ENCODE measurements at regions not wholly inside any gene's neighbourhood (a gene's known extent, or its start where the extent isn't known, plus 50 kb on each side); places are given as distances from the start of the nearest gene placed in this dataset.

DNA sequence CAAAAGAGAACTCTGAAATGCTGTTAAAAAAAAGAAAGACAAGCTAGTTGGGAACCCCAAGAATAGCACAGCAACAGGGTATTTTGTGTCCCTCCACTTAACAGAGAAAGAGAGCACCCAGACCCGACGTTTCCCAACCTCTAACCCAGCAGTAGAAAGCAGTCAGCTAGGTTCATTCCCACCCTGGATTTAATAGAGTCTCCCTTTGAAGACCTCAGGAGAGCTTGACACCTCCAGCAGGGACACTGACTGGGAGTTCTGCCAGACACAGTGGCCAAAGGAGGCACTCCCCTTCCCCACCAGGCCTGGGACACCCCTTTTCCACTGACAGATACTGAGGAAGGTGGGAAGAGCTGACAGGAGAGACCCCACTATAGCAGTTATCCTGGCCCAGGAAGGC, 337.5 kb upstream of the MSX2 start:
- H4K20me1 ChIP-seq (ENCODE audit: insufficient read depth, low read length): no peaks in the 10 kb centered on the region
- no peaks in the 10 kb centered on the region for H3K9me3 ChIP-seq (replicated peaks in 1 of 2; ENCODE audit: control insufficient read depth in 1 of 2, insufficient read depth in 1 of 2, low read length in 2 of 2)
- WGBS (ENCODE audit: insufficient coverage): 50% methylated on average over 2 of the region's 2 CpGs
- no peak overlapping the region for H3K27ac ChIP-seq (ENCODE audit: low read depth in 1 of 2, low read length in 2 of 2)
- no peak overlapping the region for H2AFZ ChIP-seq (ENCODE audit: insufficient read depth, low read depth, low read length, poor library complexity, severe bottlenecking)
- Mint-ChIP-seq H3K4me1 (no peaks in the 10 kb centered on the region), H3K27me3 (ENCODE audit: low read depth in 3 of 3) (peaks cover 3 to 16% (median 10%) of the 10 kb centered on the region in 3 donors), H3K27ac (no peak overlapping the region), H3K9me3 (peaks cover 0 to 6% (median 0%) of the 10 kb centered on the region in 7 donors), H3K36me3 (no peaks in the 10 kb centered on the region), H3K4me3 (no peak overlapping the region)
- no peaks in the 10 kb centered on the region for H3K79me2 ChIP-seq (ENCODE audit: insufficient read depth, low read length)
- DNase-seq: no peak
- H3K4me3 ChIP-seq (replicated peaks in 1 of 3; ENCODE audit: low read depth in 2 of 3, low read length in 3 of 3): no peak overlapping the region
- TF ChIP-seq, protein P1, sequence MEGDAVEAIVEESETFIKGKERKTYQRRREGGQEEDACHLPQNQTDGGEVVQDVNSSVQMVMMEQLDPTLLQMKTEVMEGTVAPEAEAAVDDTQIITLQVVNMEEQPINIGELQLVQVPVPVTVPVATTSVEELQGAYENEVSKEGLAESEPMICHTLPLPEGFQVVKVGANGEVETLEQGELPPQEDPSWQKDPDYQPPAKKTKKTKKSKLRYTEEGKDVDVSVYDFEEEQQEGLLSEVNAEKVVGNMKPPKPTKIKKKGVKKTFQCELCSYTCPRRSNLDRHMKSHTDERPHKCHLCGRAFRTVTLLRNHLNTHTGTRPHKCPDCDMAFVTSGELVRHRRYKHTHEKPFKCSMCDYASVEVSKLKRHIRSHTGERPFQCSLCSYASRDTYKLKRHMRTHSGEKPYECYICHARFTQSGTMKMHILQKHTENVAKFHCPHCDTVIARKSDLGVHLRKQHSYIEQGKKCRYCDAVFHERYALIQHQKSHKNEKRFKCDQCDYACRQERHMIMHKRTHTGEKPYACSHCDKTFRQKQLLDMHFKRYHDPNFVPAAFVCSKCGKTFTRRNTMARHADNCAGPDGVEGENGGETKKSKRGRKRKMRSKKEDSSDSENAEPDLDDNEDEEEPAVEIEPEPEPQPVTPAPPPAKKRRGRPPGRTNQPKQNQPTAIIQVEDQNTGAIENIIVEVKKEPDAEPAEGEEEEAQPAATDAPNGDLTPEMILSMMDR (IDR thresholded peaks at IDR 0.05): no peak
- H3K4me1 ChIP-seq (ENCODE audit: control insufficient read depth in 1 of 2, insufficient read depth in 2 of 2, low read length in 2 of 2): no peaks in the 10 kb centered on the region
- H3K4me2 ChIP-seq (replicated peaks; ENCODE audit: extremely low read depth, low read length, poor library complexity, severe bottlenecking): no peak overlapping the region
- H3K9ac ChIP-seq (ENCODE audit: insufficient read depth, low read length, poor library complexity, severe bottlenecking): no peak overlapping the region
- intact Hi-C loops (cut with micrococcal nuclease): no loop called here
- H3K36me3 ChIP-seq (replicated peaks in 1 of 2; ENCODE audit: control insufficient read depth in 1 of 2, insufficient read depth in 2 of 2, low read length in 2 of 2): no peaks in the 10 kb centered on the region
- H3K27me3 ChIP-seq (ENCODE audit: control insufficient read depth in 2 of 2, insufficient read depth in 2 of 2, low read length in 2 of 2): peaks cover 0 to 2% of the 10 kb centered on the region in 2 donors

DNA sequence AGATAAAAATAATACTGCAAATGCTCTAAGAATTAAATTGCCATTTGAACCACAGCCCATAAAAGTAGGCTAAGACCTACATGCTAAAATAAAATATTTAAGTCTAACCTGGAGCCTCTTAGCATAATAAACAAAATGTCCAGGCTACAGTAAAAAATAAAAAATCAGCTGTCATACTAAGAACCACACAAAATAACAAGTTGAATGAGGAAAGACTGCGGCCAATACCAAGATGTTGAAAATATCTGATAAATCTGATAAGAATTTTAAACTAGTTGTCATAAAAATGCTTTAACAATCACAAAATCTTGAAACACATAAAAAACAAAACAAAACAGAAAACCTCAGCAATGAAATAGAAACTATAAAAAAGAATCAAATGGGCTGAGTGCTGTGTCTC, 336.9 kb upstream of the MSX2 start:
- no CpG with 5 or more reads among the region's 1 CpG for WGBS (ENCODE audit: insufficient coverage)

More for the DNA sequence above, 336.9 kb upstream of the MSX2 start:
- DNase-seq: no peak
- H3K27me3 Mint-ChIP-seq (ENCODE audit: low read depth in 3 of 3): peaks cover 3 to 11% (median 10%) of the 10 kb centered on the region in 3 donors
- Histone ChIP-seq H3K79me2 (ENCODE audit: insufficient read depth, low read length) (no peaks in the 10 kb centered on the region), H3K4me2 (replicated peaks; ENCODE audit: extremely low read depth, low read length, poor library complexity, severe bottlenecking) (no peak overlapping the region), H4K20me1 (ENCODE audit: insufficient read depth, low read length) (no peaks in the 10 kb centered on the region), H3K4me1 (ENCODE audit: control insufficient read depth in 1 of 2, insufficient read depth in 2 of 2, low read length in 2 of 2) (no peaks in the 10 kb centered on the region), H3K27me3 (ENCODE audit: control insufficient read depth in 2 of 2, insufficient read depth in 2 of 2, low read length in 2 of 2) (peaks cover 0 to 2% of the 10 kb centered on the region in 2 donors), H3K4me3 (replicated peaks in 1 of 3; ENCODE audit: low read depth in 2 of 3, low read length in 3 of 3) (no peak overlapping the region), H2AFZ (ENCODE audit: insufficient read depth, low read depth, low read length, poor library complexity, severe bottlenecking) (no peak overlapping the region), H3K9me3 (replicated peaks in 1 of 2; ENCODE audit: control insufficient read depth in 1 of 2, insufficient read depth in 1 of 2, low read length in 2 of 2) (no peaks in the 10 kb centered on the region), H3K9ac (ENCODE audit: insufficient read depth, low read length, poor library complexity, severe bottlenecking) (no peak overlapping the region), H3K27ac (ENCODE audit: low read depth in 1 of 2, low read length in 2 of 2) (no peak overlapping the region), H3K36me3 (replicated peaks in 1 of 2; ENCODE audit: control insufficient read depth in 1 of 2, insufficient read depth in 2 of 2, low read length in 2 of 2) (no peaks in the 10 kb centered on the region)
- intact Hi-C loops (cut with micrococcal nuclease): no loop called here
- TF ChIP-seq, protein P1 (IDR thresholded peaks at IDR 0.05): no peak
- H3K9me3 Mint-ChIP-seq: peaks cover 0 to 5% (median 0%) of the 10 kb centered on the region in 7 donors
- H3K27ac Mint-ChIP-seq: no peak overlapping the region
- no peaks in the 10 kb centered on the region for H3K4me1 Mint-ChIP-seq
- H3K4me3 Mint-ChIP-seq: no peak overlapping the region
- no peaks in the 10 kb centered on the region for H3K36me3 Mint-ChIP-seq

Measured in CD14-positive monocyte (primary cell).